Neural progenitor cell (in vitro differentiated cells): ENCODE measurements at regions not wholly inside any gene's neighbourhood (a gene's known extent, or its start where the extent isn't known, plus 50 kb on each side); places are given as distances from the start of the nearest gene placed in this dataset.

ENCODE experiments used
- EZH2 ChIP-seq: fragments of 200-600 bp; sonication (generic); IDR thresholded peaks from 2 replicates; pipeline ENCODE4 v1.6.1; 2017; ENCODE audit warnings: antibody characterized with exemption, mild to moderate bottlenecking, moderate library complexity
- TF ChIP-seq, protein P1 (sequence below): fragments of 200-600 bp; sonication (generic); IDR thresholded peaks from 2 replicates; pipeline ENCODE4 v1.5.1; 2017; ENCODE audit warnings: antibody characterized with exemption, mild to moderate bottlenecking

DNA sequence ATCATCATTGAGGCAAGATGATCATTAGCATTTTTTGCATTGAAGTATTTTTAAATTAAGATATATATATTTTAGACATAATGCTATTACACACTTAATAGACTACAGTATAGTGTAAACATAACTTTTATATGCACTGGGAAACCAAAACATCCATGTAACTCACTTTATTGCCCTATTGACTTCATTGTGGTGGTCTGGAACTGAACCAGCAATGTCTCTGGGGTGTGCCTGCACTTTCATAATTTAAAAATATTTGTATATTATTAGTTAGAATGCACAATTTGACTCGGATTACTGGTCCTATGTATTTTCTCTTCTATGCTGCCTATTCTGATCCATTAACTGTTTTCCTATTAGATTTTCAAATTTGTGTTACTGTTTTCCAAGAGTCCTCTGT is 109.1 kb upstream of the SPATA12 start:
- TF ChIP-seq, protein P1, sequence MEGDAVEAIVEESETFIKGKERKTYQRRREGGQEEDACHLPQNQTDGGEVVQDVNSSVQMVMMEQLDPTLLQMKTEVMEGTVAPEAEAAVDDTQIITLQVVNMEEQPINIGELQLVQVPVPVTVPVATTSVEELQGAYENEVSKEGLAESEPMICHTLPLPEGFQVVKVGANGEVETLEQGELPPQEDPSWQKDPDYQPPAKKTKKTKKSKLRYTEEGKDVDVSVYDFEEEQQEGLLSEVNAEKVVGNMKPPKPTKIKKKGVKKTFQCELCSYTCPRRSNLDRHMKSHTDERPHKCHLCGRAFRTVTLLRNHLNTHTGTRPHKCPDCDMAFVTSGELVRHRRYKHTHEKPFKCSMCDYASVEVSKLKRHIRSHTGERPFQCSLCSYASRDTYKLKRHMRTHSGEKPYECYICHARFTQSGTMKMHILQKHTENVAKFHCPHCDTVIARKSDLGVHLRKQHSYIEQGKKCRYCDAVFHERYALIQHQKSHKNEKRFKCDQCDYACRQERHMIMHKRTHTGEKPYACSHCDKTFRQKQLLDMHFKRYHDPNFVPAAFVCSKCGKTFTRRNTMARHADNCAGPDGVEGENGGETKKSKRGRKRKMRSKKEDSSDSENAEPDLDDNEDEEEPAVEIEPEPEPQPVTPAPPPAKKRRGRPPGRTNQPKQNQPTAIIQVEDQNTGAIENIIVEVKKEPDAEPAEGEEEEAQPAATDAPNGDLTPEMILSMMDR = no peak
- TF ChIP-seq EZH2 = no peak
